AG08396 (cell line): ENCODE measurements at regions not wholly inside any gene's neighbourhood (a gene's known extent, or its start where the extent isn't known, plus 50 kb on each side); places are given as distances from the start of the nearest gene placed in this dataset.

Experiments used
- DNase-seq: peaks from one replicate; pipeline ENCODE4 v3.0.0; 2012; ENCODE audit warnings: low spot score, mixed read lengths

GRCh38 chr18:11266781-11267480, 117.6 kb upstream of the PIEZO2 start:
- no peak for DNase-seq

- no peak for DNase-seq
These were observed 112.1 kb upstream of the PIEZO2 start for GRCh38 chr18:11261486-11261885.

DNA sequence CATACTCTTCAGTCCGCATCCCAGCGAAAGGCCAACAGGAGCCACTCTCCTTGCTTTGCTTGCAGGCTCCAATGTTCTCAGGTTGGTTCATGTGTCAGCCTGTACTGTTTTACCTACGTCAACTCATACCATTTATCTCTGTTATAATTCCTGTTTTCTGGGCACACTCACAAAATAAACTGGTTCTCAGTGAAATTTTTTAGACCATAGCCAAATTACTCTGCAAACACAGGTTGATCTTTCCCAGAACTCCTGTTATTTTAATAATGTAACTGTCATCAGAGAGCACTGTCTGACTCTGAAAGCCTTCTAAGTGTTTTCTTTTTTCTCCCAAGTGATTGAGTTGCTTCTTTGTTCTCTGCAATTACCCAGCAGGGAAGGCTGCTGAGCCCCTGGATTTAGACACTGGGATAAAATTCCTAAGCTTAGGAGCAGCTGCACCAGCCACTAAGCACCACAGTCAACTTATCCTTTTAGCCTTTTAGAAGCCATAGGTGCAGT, 111.6 kb upstream of the PIEZO2 start:
- DNase-seq: no peak

- no peak for DNase-seq
These were observed 110.2 kb upstream of the PIEZO2 start for GRCh38 chr18:11259469-11260150.

DNA sequence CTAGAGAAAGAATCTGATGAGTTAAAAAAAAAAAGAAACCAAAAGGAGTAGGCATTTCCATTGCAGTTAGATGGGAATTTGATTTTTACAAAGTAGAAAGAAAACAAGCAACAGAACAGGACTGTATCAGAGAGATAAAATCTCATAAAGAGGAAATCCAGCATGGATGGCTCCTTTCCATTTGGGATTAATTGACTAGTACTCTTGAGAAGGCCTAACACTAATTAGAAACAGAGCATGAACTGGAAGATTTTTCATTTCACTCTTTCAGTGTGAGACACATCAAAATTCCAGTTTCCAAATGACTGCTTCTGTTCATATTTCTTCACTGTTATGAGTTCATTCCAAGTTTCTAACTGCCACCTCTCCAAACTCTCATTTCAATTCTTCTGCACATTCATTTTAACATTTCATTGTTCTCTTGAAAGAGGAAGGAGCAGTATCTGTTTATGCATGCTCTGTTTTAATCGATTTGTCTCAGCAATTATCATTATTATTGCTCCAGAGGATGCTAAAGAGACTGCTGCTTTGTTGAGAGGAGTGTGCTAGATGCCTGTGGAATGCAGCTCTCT, 108.8 kb upstream of the PIEZO2 start:
- no peak for DNase-seq

GRCh38 chr18:11256251-11256650, 106.9 kb upstream of the PIEZO2 start:
- no peak for DNase-seq

- no peak for DNase-seq
These were observed 102.5 kb upstream of the PIEZO2 start for GRCh38 chr18:11251891-11252270.

- no peak for DNase-seq
These were observed 102.0 kb upstream of the PIEZO2 start for GRCh38 chr18:11251229-11251890.

DNA sequence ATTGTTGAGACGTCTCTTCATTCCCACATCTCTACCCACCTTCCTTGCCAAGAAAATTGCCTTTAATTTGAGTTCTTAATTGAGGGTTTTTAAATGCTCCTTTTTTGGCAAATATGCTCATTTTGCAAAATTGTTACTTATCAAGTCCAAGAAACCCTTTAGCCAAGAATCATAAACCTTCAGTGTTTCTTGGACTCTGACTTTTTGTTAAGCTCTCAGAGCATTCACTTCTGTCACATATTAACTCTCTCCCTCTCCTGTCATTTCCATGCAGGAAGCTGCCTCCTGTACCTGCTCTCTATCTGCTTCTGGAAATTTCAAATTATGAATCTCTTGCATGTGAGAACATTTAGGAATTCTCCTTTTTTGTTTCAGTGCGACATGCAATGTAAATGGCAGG, 100.0 kb upstream of the PIEZO2 start:
- no peak for DNase-seq

- no peak for DNase-seq
These were observed 98.1 kb upstream of the PIEZO2 start for GRCh38 chr18:11247381-11247970.

DNA sequence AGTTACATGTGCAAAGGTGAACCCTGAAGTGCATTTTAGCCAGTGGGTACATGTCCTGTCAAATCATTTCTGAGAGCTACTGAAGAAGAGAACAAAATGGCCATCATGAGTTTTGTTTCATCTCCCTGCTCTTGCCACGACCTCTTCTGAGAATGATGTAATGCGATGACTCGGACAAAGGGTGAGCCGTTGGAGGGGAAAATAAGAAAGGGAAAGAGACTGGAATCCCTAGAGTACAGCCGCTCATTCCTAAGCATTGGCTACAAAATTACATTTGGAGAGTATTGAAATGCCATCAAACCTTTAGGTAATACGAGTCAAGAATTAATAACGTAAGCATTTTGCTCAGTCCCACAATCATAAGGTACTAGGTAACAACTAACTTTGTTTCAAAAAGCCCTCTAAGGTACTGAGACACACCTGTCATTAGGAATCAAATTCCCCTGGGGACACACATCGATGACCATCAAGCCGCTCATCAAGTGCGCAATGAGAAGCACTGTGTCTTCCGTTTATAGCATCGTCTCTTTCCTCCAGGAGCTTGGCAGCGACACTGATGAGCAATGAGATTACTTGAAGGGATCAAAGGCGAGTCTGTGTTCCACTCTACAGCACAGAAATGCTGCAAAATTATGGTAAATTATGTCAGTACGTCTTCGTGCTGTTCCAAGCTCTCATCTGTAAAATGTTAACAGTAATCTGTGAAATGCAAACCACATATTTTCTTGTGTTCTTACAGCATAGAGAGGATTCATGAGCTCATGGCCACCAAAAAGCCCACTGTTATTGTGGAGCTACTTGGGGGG, 97.3 kb upstream of the PIEZO2 start:
- DNase-seq: no peak

- DNase-seq: no peak
These were observed 96.5 kb upstream of the PIEZO2 start for GRCh38 chr18:11245879-11246278.

DNA sequence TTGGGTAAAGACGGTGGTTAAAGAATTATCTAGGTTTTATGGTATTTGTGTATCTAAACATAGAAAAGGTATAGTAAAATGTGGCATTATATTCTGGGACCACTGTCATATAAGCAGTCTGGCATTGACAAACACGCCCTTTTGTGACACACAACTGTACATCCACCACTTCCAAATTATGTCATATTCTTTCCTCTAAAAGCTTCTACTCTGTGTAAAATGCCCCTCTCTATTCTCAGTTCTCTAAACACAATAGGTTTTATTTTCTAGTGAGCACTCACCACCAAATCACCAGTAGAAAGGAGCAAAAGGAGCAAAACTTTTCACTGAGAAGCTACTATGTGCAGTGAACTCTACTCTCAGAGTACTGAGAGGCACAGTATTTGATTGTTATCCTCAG, 88.1 kb upstream of the PIEZO2 start:
- no peak for DNase-seq

- DNase-seq: no peak
These were observed 87.7 kb upstream of the PIEZO2 start for GRCh38 chr18:11237066-11237465.

GRCh38 chr18:11224153-11224552, 74.8 kb upstream of the PIEZO2 start:
- no peak for DNase-seq

DNA sequence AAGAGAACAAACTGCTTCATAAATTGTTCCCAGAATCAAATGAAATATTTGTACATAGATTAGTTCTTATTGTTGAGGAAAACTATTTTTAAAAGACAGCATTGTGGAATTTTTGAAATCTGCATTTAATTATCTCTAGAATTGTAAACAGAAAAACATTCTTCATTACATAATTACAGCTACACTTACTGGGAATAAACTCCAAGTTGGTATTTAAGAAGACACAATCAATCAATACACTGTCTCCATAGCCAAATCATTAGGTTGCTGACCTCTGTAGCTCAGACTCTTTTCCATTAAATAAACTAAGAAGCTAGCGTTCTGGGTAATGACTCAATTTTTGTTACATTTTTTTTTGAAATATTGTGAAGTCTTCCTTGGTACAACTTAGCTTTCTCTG, 70.2 kb upstream of the PIEZO2 start:
- no peak for DNase-seq

GRCh38 chr18:11215216-11215615, 65.8 kb upstream of the PIEZO2 start:
- no peak for DNase-seq

DNA sequence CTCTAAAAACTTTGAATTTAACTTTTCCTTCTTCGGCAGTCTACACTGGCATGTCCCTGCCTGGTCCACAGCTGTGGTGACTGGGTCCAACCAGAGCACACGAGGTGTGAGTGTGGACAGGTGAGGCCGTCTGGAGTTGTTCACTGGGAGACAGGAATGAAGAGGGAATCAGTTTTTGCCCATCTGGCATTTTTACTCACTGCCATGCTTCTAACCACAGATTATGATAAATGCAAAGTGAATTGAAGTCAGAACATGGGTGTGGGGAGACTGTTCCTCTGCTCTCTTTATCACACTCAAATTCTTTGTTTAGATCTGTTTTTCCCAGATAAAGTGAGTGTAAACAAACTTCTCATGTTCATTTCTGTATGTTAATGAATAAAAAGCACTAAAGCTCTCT, 54.7 kb upstream of the PIEZO2 start:
- DNase-seq: no peak

DNA sequence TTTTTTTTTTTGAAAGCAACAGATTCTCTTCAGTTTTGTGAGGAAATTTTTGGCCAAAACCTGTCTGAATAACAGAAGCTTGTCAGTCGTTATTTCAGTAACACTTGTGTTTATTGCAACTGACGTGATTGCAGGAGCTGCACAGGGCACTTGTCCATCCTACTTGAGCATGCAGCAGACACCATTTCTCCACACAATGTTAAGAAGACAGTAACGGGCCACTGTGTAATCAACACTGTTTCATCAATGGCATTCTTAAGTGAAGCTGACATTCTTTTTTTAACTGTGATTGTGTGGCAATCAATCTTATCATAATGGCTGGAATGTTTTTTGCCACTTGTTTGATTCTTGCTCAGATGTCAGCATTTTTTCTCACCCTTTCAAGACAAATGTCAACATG, 50.1 kb upstream of the PIEZO2 start:
- DNase-seq: no peak
